ENCODE measurements at regions not wholly inside any gene's neighbourhood (a gene's known extent, or its start where the extent isn't known, plus 50 kb on each side); places are given as distances from the start of the nearest gene placed in this dataset.

DNA sequence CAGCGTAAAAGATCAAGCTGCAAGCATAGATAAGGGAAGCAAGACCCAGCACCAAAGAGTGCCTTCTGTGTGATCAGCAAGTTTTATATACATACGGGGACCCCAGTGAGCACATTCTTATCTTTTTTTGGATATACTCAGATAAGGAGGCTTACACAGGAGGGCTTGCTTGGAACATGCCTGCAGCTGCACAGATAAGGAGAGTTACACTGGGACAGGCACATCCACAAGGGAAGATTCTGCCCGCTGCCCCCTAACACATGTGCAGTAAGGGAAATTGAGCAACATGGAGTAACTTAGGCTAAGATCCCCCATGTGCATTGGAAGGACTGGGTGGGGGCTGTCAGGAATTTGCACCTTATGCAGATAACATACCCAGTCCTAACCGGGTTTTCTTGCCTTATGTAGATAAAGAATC lies 1334.8 kb downstream of the MRPL39 start:
- DNase-seq (ENCODE audit: low spot score in 2 of 2), result no peak
- no peak overlapping the region for H3K27ac ChIP-seq
- no peaks in the 10 kb centered on the region for H3K36me3 ChIP-seq
- no peaks in the 10 kb centered on the region for H3K4me1 ChIP-seq
- H3K27me3 ChIP-seq, result no peaks in the 10 kb centered on the region
- H3K4me3 ChIP-seq, result no peak overlapping the region
- intact Hi-C loops (cut with DNase I; ENCODE audit: low total_unique reads), result no loop called here
- H3K9me3 ChIP-seq, result no peaks in the 10 kb centered on the region
- TF ChIP-seq POLR2A (IDR thresholded peaks at IDR 0.05), result no peak
- TF ChIP-seq POLR2AphosphoS5 (IDR thresholded peaks at IDR 0.05), result no peak
- TF ChIP-seq, protein P1, sequence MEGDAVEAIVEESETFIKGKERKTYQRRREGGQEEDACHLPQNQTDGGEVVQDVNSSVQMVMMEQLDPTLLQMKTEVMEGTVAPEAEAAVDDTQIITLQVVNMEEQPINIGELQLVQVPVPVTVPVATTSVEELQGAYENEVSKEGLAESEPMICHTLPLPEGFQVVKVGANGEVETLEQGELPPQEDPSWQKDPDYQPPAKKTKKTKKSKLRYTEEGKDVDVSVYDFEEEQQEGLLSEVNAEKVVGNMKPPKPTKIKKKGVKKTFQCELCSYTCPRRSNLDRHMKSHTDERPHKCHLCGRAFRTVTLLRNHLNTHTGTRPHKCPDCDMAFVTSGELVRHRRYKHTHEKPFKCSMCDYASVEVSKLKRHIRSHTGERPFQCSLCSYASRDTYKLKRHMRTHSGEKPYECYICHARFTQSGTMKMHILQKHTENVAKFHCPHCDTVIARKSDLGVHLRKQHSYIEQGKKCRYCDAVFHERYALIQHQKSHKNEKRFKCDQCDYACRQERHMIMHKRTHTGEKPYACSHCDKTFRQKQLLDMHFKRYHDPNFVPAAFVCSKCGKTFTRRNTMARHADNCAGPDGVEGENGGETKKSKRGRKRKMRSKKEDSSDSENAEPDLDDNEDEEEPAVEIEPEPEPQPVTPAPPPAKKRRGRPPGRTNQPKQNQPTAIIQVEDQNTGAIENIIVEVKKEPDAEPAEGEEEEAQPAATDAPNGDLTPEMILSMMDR (IDR thresholded peaks at IDR 0.05), result no peak

- Histone ChIP-seq H3K36me3 (no peaks in the 10 kb centered on the region), H3K4me3 (no peak overlapping the region), H3K27ac (no peak overlapping the region), H3K9me3 (no peaks in the 10 kb centered on the region), H3K4me1 (no peaks in the 10 kb centered on the region), H3K27me3 (no peaks in the 10 kb centered on the region)
- intact Hi-C loops (cut with DNase I; ENCODE audit: low total_unique reads), result no loop called here
- TF ChIP-seq, protein P1 (IDR thresholded peaks at IDR 0.05), result no peak
- TF ChIP-seq POLR2A (IDR thresholded peaks at IDR 0.05) (no peak), POLR2AphosphoS5 (IDR thresholded peaks at IDR 0.05) (no peak)
- no peak for DNase-seq (ENCODE audit: low spot score in 2 of 2)
Measured at GRCh38 chr21:24265987-24266386, 1341.3 kb downstream of the MRPL39 start.

DNA sequence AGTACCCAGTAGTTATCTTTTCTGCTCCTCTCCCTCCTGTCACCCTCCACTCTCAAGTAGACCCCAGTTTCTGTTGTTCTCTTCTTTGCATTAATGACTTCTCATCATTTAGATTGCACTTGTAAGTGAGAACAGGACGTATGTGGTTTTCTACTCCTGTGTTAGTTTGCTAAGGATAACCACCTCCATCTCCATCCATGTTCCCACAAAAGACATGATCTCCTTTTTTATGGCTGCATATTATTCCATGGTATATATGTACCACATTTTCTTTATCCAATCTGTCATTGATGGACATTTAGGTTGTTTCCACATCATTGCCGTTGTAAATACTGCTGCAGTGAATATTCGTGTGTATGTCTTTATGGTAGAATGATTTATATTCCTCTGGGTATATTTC lies 1346.5 kb downstream of the MRPL39 start:
- no peak overlapping the region for H3K4me3 ChIP-seq
- no peak overlapping the region for H3K27ac ChIP-seq
- H3K27me3 ChIP-seq, result no peaks in the 10 kb centered on the region
- no peak for DNase-seq (ENCODE audit: low spot score in 2 of 2)
- intact Hi-C loops (cut with DNase I; ENCODE audit: low total_unique reads), result no loop called here
- no peaks in the 10 kb centered on the region for H3K4me1 ChIP-seq
- H3K36me3 ChIP-seq, result no peaks in the 10 kb centered on the region
- H3K9me3 ChIP-seq, result no peaks in the 10 kb centered on the region
- TF ChIP-seq, protein P1 (IDR thresholded peaks at IDR 0.05), result no peak
- TF ChIP-seq POLR2A (IDR thresholded peaks at IDR 0.05) (no peak), POLR2AphosphoS5 (IDR thresholded peaks at IDR 0.05) (no peak)

- TF ChIP-seq, protein P1 (IDR thresholded peaks at IDR 0.05), result no peak
- TF ChIP-seq POLR2A (IDR thresholded peaks at IDR 0.05) (no peak), POLR2AphosphoS5 (IDR thresholded peaks at IDR 0.05) (no peak)
- Histone ChIP-seq H3K4me3 (no peak overlapping the region), H3K27me3 (no peaks in the 10 kb centered on the region), H3K9me3 (no peaks in the 10 kb centered on the region), H3K4me1 (no peaks in the 10 kb centered on the region), H3K36me3 (no peaks in the 10 kb centered on the region), H3K27ac (no peak overlapping the region)
- intact Hi-C loops (cut with DNase I; ENCODE audit: low total_unique reads), result no loop called here
- DNase-seq (ENCODE audit: low spot score in 2 of 2), result no peak
Measured at GRCh38 chr21:24259241-24259640, 1348.0 kb downstream of the MRPL39 start.

DNA sequence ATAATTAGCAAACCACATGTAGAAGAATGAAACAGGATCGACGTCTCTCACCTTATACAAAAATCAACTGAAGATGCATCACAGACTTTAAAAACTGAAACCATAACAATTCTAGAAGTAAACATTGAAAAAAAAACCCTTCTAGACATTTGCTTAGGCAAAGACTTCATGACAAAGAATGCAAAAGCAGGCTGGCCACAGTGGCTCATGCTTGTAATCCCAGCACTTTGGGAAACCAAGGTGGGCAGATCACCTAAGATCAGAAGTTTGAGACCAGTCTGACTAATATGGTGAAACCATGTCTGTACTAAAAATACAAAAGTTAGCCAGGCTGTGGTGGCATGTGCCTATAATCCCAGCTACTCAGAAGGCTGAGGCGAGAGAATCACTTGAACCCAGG lies 1351.7 kb downstream of the MRPL39 start:
- H3K27ac ChIP-seq, result no peak overlapping the region
- H3K4me1 ChIP-seq, result no peaks in the 10 kb centered on the region
- H3K36me3 ChIP-seq, result no peaks in the 10 kb centered on the region
- intact Hi-C loops (cut with DNase I; ENCODE audit: low total_unique reads), result no loop called here
- no peak for TF ChIP-seq POLR2AphosphoS5 (IDR thresholded peaks at IDR 0.05)
- TF ChIP-seq POLR2A (IDR thresholded peaks at IDR 0.05), result no peak
- TF ChIP-seq, protein P1 (IDR thresholded peaks at IDR 0.05), result no peak
- no peak overlapping the region for H3K4me3 ChIP-seq
- H3K9me3 ChIP-seq, result no peaks in the 10 kb centered on the region
- no peaks in the 10 kb centered on the region for H3K27me3 ChIP-seq
- DNase-seq (ENCODE audit: low spot score in 2 of 2), result no peak
